Caco-2 (cell line): ENCODE measurements at regions not wholly inside any gene's neighbourhood (a gene's known extent, or its start where the extent isn't known, plus 50 kb on each side); places are given as distances from the start of the nearest gene placed in this dataset.
"Not testable (repeated sequence)": the region's sequence is repeated elsewhere in the genome, so short reads cannot be mapped to it uniquely, and the experiment has no call there.

Experiments used
- BruUV-seq: library from RNA; stranded (reverse); fragments of 400-500 nt; replicated peaks from 2 replicates; lab custom pipeline; 2021; lab: Mats Ljungman, UMichigan
- CTCF ChIA-PET: fragments of 300-600 bp; sonication (Branson Sonifier 250); formaldehyde crosslinking; loops from one replicate; lab custom pipeline; 2022; ENCODE audit warnings: antibody characterized with exemption; lab: Charles Lee
- POLR2A ChIA-PET: fragments of 300-600 bp; sonication (Branson Sonifier 250); formaldehyde crosslinking; loops from one replicate; lab custom pipeline; 2022; ENCODE audit warnings: antibody characterized with exemption; lab: Charles Lee
- DNase-seq, 2 experiments: peaks; one replicate each; pipeline versions ENCODE4 v3.0.0 to v3.0.0-alpha.2; 2020 to 2022
- H3K27me3 ChIP-seq: replicated peaks from 2 replicates; pipeline ENCODE4 v1.6.0; 2011; ENCODE audit warnings: low read length; ENCODE audit not compliant: control insufficient read depth, insufficient read depth
- H3K36me3 ChIP-seq: 2 replicates; pipeline ENCODE4 v1.5.1; 2011; ENCODE audit warnings: low read length; ENCODE audit not compliant: control insufficient read depth, insufficient read depth
- H3K4me1 ChIP-seq: fragments of 250-450 bp; sonication (Bioruptor Pico); 2 replicates; pipeline ENCODE4 v1.5.1; 2020; ENCODE audit warnings: mild to moderate bottlenecking
- H3K4me3 ChIP-seq: 2 replicates; pipeline ENCODE4 v1.5.1; 2011; ENCODE audit warnings: low read depth, mild to moderate bottlenecking, control low read depth, low read length
- H3K9me3 ChIP-seq: fragments of 250-450 bp; sonication (Bioruptor Pico); 2 replicates; pipeline ENCODE4 v1.5.1; 2020; ENCODE audit warnings: mild to moderate bottlenecking, moderate library complexity
- H3K27ac Mint-ChIP-seq: one replicate; pipeline ENCODE4 v1.8.0; 2022; ENCODE audit warnings: mixed read lengths; ENCODE audit not compliant: unreplicated experiment
- H3K27me3 Mint-ChIP-seq: one replicate; pipeline ENCODE4 v1.8.0; 2022; ENCODE audit warnings: mixed read lengths; ENCODE audit not compliant: insufficient read depth, unreplicated experiment
- H3K36me3 Mint-ChIP-seq: one replicate; pipeline ENCODE4 v1.8.0; 2022; ENCODE audit warnings: mild to moderate bottlenecking, mixed read lengths; ENCODE audit not compliant: insufficient read depth, unreplicated experiment
- H3K4me1 Mint-ChIP-seq: one replicate; pipeline ENCODE4 v1.8.0; 2022; ENCODE audit warnings: low read depth, mixed read lengths; ENCODE audit not compliant: unreplicated experiment
- H3K4me3 Mint-ChIP-seq: one replicate; pipeline ENCODE4 v1.8.0; 2022; ENCODE audit warnings: mild to moderate bottlenecking, moderate library complexity, mixed read lengths; ENCODE audit not compliant: unreplicated experiment
- H3K9me3 Mint-ChIP-seq: one replicate; pipeline ENCODE4 v1.8.0; 2022; ENCODE audit warnings: mixed read lengths; ENCODE audit not compliant: unreplicated experiment
- intact Hi-C: fragments of 100-400 bp; cut with micrococcal nuclease; formaldehyde crosslinking; loops from one replicate; pipeline ENCODE4 v1.10.0; 2022; ENCODE audit not compliant: unreplicated experiment
- TF ChIP-seq, protein P1 (sequence below), 2 experiments: fragments of 200-600 bp in 1 of 2; IDR thresholded peaks; 1 replicate in 1 of 2; 2 replicates in 1 of 2; pipeline versions ENCODE4 v1.5.1 to v1.8.0; 2011 to 2022; ENCODE audit warnings: antibody characterized with exemption in 1 of 2, control low read depth in 1 of 2, inconsistent platforms in 1 of 2, low read depth in 1 of 2, low read length in 1 of 2, mild to moderate bottlenecking in 1 of 2, moderate library complexity in 1 of 2; ENCODE audit not compliant: insufficient read depth in 1 of 2, severe bottlenecking in 1 of 2, unreplicated experiment in 1 of 2

GRCh38 chr12:83244001-83244400 lies 557.3 kb downstream of the TMTC2 start:
- H3K4me3 Mint-ChIP-seq = no peak overlapping the region
- Histone ChIP-seq H3K9me3 (no peaks in the 10 kb centered on the region), H3K36me3 (no peaks in the 10 kb centered on the region), H3K4me3 (no peak overlapping the region), H3K27me3 (no peaks in the 10 kb centered on the region), H3K4me1 (no peaks in the 10 kb centered on the region)
- intact Hi-C loops = no loop called here
- H3K4me1 Mint-ChIP-seq = no peaks in the 10 kb centered on the region
- TF ChIP-seq, protein P1, sequence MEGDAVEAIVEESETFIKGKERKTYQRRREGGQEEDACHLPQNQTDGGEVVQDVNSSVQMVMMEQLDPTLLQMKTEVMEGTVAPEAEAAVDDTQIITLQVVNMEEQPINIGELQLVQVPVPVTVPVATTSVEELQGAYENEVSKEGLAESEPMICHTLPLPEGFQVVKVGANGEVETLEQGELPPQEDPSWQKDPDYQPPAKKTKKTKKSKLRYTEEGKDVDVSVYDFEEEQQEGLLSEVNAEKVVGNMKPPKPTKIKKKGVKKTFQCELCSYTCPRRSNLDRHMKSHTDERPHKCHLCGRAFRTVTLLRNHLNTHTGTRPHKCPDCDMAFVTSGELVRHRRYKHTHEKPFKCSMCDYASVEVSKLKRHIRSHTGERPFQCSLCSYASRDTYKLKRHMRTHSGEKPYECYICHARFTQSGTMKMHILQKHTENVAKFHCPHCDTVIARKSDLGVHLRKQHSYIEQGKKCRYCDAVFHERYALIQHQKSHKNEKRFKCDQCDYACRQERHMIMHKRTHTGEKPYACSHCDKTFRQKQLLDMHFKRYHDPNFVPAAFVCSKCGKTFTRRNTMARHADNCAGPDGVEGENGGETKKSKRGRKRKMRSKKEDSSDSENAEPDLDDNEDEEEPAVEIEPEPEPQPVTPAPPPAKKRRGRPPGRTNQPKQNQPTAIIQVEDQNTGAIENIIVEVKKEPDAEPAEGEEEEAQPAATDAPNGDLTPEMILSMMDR (IDR thresholded peaks at IDR 0.05; ENCODE audit: insufficient read depth in 1 of 2, low read depth in 1 of 2, low read length in 1 of 2, severe bottlenecking in 1 of 2, unreplicated experiment in 1 of 2) = no peak
- H3K27me3 Mint-ChIP-seq = no peaks in the 10 kb centered on the region
- H3K9me3 Mint-ChIP-seq = no peaks in the 10 kb centered on the region
- H3K36me3 Mint-ChIP-seq = no peaks in the 10 kb centered on the region
- ChIA-PET POLR2A (no interaction called here), CTCF (no interaction called here)
- no TSS peak for BruUV-seq
- H3K27ac Mint-ChIP-seq = no peak overlapping the region
- no peak for DNase-seq

DNA sequence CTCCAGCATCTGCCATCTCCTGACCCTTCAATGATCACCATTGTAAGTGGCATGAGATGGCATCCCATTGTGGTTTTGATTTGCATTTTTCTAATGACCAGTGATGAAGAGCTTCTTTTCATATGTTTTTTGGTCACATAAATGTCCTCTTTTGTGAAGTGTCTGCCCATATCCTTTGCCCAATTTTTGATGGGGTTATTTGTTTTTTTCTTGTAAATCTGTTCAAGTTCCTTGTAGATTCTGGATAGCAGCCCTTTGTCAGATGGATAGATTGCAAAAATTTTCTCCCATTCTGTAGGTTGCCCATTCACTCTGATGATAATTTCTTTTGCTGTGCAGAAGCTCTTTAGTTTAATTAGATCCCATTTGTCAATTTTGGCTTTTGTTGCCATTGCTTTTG lies 547.3 kb downstream of the TMTC2 start:
- H3K36me3 Mint-ChIP-seq, H3K4me1 ChIP-seq, CTCF ChIA-PET, H3K4me3 Mint-ChIP-seq, H3K9me3 Mint-ChIP-seq, H3K36me3 ChIP-seq, H3K9me3 ChIP-seq, BruUV-seq, H3K27me3 ChIP-seq, H3K27me3 Mint-ChIP-seq, H3K4me3 ChIP-seq, DNase-seq, intact Hi-C loops, POLR2A ChIA-PET, H3K27ac Mint-ChIP-seq, H3K4me1 Mint-ChIP-seq: not testable (repeated sequence)

DNA sequence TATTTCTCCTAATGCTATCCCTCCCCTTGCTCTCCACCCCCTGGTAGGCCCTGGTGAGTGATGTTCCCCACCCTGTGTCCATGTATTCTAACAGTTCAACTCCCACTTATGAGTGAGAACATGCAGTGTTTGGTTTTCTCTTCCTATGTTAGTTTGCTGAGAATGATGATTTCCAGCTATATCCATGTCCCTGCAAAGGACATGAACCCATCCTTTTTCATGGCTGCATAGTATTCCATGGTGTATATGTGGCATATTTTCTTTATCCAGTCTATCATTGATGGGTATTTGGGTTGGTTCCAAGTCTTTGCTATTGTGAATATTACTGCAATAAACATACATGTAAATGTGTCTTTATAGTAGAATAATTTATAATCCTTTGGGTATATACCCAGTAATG lies 540.3 kb downstream of the TMTC2 start:
- H3K9me3 Mint-ChIP-seq, H3K4me3 Mint-ChIP-seq, H3K4me1 ChIP-seq, H3K27me3 Mint-ChIP-seq, H3K27me3 ChIP-seq, H3K4me1 Mint-ChIP-seq, DNase-seq, H3K36me3 Mint-ChIP-seq, H3K36me3 ChIP-seq, POLR2A ChIA-PET, intact Hi-C loops, H3K9me3 ChIP-seq, CTCF ChIA-PET, BruUV-seq, H3K27ac Mint-ChIP-seq, H3K4me3 ChIP-seq: not testable (repeated sequence)

GRCh38 chr12:83225806-83226205 lies 539.1 kb downstream of the TMTC2 start:
- intact Hi-C loops = no loop called here
- BruUV-seq = no TSS peak
- TF ChIP-seq, protein P1 (IDR thresholded peaks at IDR 0.05; ENCODE audit: insufficient read depth in 1 of 2, low read depth in 1 of 2, low read length in 1 of 2, severe bottlenecking in 1 of 2, unreplicated experiment in 1 of 2) = no peak
- no peaks in the 10 kb centered on the region for H3K9me3 Mint-ChIP-seq
- no peaks in the 10 kb centered on the region for H3K36me3 ChIP-seq
- no peak overlapping the region for H3K4me3 ChIP-seq
- H3K27me3 Mint-ChIP-seq = no peaks in the 10 kb centered on the region
- ChIA-PET CTCF (no interaction called here), POLR2A (no interaction called here)
- H3K27ac Mint-ChIP-seq = no peak overlapping the region
- H3K4me3 Mint-ChIP-seq = no peak overlapping the region
- H3K4me1 ChIP-seq = no peaks in the 10 kb centered on the region
- H3K4me1 Mint-ChIP-seq = no peaks in the 10 kb centered on the region
- H3K36me3 Mint-ChIP-seq = no peaks in the 10 kb centered on the region
- DNase-seq = no peak
- no peaks in the 10 kb centered on the region for H3K27me3 ChIP-seq
- H3K9me3 ChIP-seq = no peaks in the 10 kb centered on the region
